ENCODE measurements at regions not wholly inside any gene's neighbourhood (a gene's known extent, or its start where the extent isn't known, plus 50 kb on each side); places are given as distances from the start of the nearest gene placed in this dataset.
"Not testable (repeated sequence)": the region's sequence is repeated elsewhere in the genome, so short reads cannot be mapped to it uniquely, and the experiment has no call there.

GRCh38 chr6:109910571-109910970 lies 67.5 kb upstream of the GPR6 start:
- intact Hi-C loops (cut with DNase I; ENCODE audit: low total_unique reads) = no loop called here
- TF ChIP-seq POLR2A (IDR thresholded peaks at IDR 0.05) (no peak), CTCF (IDR thresholded peaks at IDR 0.05) (no peak)

GRCh38 chr6:109912118-109912517 lies 66.0 kb upstream of the GPR6 start:
- TF ChIP-seq POLR2A (IDR thresholded peaks at IDR 0.05) (no peak), CTCF (IDR thresholded peaks at IDR 0.05) (no peak)
- Histone ChIP-seq H3K27ac (no peak overlapping the region), H3K4me3 (no peak overlapping the region), H3K9me3 (no peaks in the 10 kb centered on the region), H3K36me3 (ENCODE audit: low read depth, missing control alignments) (no peaks in the 10 kb centered on the region), H3K4me1 (no peaks in the 10 kb centered on the region), H3K27me3 (no peaks in the 10 kb centered on the region)
- intact Hi-C loops (cut with DNase I; ENCODE audit: low total_unique reads) = no loop called here
- WGBS, 2 donors = 78 to 83% methylated on average over 3 of the region's 3 CpGs
- DNase-seq = no peak

More at GRCh38 chr6:109910571-109910970, 67.5 kb upstream of the GPR6 start:
- no peak overlapping the region for H3K27ac ChIP-seq
- no peak overlapping the region for H3K4me3 ChIP-seq
- no peaks in the 10 kb centered on the region for H3K27me3 ChIP-seq
- no peaks in the 10 kb centered on the region for H3K36me3 ChIP-seq (ENCODE audit: low read depth, missing control alignments)
- no peak for DNase-seq
- H3K4me1 ChIP-seq = no peaks in the 10 kb centered on the region
- 79 to 88% methylated on average over 1 of the region's 1 CpG for WGBS, 2 donors
- no peaks in the 10 kb centered on the region for H3K9me3 ChIP-seq

- no peak overlapping the region for H3K4me3 ChIP-seq
- WGBS, 2 donors = 82 to 85% methylated on average over 3 of the region's 3 CpGs
- no peaks in the 10 kb centered on the region for H3K9me3 ChIP-seq
- no peak overlapping the region for H3K27ac ChIP-seq
- DNase-seq = no peak
- no peaks in the 10 kb centered on the region for H3K36me3 ChIP-seq (ENCODE audit: low read depth, missing control alignments)
- intact Hi-C loops (cut with DNase I; ENCODE audit: low total_unique reads) = no loop called here
- H3K27me3 ChIP-seq = no peaks in the 10 kb centered on the region
- no peaks in the 10 kb centered on the region for H3K4me1 ChIP-seq
- no peak for TF ChIP-seq POLR2A (IDR thresholded peaks at IDR 0.05)
- TF ChIP-seq CTCF (IDR thresholded peaks at IDR 0.05) = no peak
Observed at GRCh38 chr6:109912952-109913351, 65.2 kb upstream of the GPR6 start.

- H3K4me1 ChIP-seq; H3K27ac ChIP-seq; H3K27me3 ChIP-seq; intact Hi-C loops (cut with DNase I; ENCODE audit: low total_unique reads); DNase-seq; H3K9me3 ChIP-seq; H3K36me3 ChIP-seq (ENCODE audit: low read depth, missing control alignments); H3K4me3 ChIP-seq: not testable (repeated sequence)
- WGBS, 2 donors = 89 to 95% methylated on average over 1 of the region's 1 CpG
Observed at GRCh38 chr6:109915748-109916147, 62.4 kb upstream of the GPR6 start.

GRCh38 chr6:109916759-109917158 lies 61.4 kb upstream of the GPR6 start:
- 79 to 94% methylated on average over 4 of the region's 4 CpGs for WGBS, 2 donors
- no peak for TF ChIP-seq CTCF (IDR thresholded peaks at IDR 0.05)
- Histone ChIP-seq H3K9me3 (no peaks in the 10 kb centered on the region), H3K4me3 (no peak overlapping the region), H3K27me3 (no peaks in the 10 kb centered on the region), H3K4me1 (peaks cover 2% of the 10 kb centered on the region), H3K36me3 (ENCODE audit: low read depth, missing control alignments) (no peaks in the 10 kb centered on the region), H3K27ac (no peak overlapping the region)
- intact Hi-C loops (cut with DNase I; ENCODE audit: low total_unique reads) = no loop called here
- DNase-seq = no peak

Data from testis (tissue), 2 donors.